Activated T-cell treated with anti-CD3 and anti-CD28 coated beads, Interleukin-2, amount 50 U/mL, for 1 hour (primary cell): ENCODE measurements at regions not wholly inside any gene's neighbourhood (a gene's known extent, or its start where the extent isn't known, plus 50 kb on each side); places are given as distances from the start of the nearest gene placed in this dataset.

Source experiments
- DNase-seq: peaks from one replicate; pipeline ENCODE4 v3.0.0-alpha.2; 2020

DNA sequence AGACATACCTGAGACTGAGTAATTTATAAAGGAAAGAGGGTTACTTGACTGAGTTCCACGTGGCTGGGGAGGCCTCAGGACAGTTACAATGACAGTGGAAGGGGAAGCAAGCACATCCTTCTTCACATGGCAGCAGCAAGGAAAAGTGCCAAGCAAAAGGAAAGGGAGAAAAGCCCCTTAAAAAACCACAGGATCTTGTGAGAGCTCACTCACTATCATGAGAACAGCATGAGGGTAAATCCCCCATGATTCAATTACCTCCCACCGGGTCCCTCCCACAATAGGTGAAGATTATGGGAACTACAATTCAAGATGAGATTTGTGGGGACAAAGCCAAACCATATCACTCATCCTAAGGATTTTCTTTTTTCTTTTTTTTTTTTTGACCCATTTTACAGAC, 177.8 kb upstream of the EEA1 start:
- no peak for DNase-seq

DNA sequence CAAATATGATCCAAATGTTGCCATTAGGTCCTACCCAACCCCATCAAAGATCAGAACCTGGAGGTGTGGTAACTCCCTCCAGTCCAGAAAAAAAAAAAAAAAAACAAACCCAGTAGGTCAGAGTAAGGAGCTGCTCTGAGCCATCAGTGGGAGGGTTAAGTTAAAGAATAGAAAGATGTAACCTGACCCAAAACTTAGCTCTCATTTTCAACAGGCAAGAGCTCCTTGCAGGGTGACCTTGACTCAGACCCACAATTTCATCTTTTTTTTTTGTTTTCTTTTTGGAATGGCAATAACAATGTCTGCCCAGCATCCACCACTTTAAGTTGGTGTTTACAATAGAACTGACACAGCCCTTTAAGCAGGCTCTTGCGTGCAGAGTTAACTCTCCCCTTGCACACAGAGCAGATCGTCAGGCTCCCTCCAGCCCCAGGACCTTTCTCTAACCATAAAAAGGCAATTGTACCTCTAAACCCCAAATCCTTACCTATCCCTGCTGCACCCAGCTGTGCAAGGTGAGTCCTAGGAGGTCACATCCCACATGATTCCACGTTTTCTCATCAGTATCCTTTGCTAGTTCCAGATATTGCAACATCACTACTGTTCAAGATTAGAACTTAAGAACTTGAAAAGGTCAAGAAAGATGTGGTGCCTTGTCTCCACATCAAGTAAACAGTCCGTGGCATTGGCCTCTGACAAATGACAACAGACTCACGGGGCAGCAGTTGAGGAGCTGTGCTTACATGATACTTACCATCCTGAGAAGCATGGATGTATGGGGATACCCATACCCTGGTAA, 178.6 kb upstream of the EEA1 start:
- no peak for DNase-seq

DNA sequence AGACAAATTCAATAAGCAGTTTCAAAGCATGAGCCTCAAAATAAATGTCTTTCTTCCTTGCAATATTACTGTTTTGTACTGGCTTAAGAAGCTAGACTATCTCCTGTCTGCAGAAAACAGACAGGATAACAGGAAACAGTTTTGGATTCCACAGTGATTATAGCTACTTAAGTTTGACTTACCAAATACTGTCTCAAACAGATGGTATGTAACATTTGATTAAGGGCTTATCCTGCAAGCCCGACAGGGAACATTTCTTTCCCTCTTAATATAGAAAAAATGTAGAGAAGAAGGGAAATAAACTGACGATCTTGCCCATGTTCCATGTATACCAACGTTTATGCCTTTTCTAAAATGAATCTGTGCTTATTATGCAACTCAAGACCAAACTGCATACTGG, 179.9 kb upstream of the EEA1 start:
- DNase-seq, result no peak

DNA sequence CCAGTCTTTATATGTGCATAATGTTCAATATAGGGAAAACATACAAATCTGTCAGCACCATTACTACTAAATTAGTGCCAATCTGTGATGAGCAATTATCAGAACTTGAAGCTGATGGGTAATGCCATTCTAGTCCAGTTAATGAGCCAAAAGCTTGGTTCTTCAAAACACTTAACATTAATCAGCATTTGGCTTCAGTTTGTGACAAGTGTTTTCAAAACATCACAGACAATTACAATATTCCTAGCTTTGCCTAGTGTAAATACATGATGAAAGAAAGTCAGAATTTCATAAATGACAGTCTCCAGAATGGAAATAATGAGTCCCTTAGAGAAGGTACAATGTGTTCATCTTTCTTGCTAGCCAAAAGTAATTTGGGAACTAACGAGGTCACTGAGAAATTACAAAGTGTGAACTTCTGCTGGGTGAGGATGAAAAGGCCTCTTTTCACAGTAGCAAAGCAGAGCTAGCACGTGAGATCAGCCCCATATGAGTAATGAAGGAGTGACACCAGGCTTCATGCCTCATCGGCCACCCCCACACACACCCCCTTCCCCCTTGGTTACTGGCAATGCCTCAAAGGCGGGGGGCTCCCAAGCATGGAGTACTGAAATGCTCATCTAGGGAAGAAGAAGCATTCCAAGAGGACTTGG, 180.6 kb upstream of the EEA1 start:
- no peak for DNase-seq

DNA sequence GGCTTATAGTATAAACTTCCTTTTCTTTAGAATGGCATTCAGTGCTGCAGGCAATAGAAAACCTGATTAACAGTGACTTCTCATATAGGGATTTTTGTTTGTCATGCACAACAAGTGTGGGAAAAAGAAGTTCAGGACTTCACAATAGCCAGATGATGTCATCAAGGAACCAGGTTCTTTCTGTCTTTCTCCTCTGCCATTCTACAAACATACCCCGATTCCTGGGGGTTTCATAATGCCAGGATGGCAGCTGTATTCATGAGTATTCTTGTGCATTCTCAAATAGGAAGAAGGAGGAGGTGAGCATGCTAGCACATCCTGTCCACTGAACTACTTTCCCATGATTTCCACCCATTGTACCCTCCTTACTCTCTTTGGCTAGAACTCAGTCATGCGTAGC, 182.7 kb upstream of the EEA1 start:
- DNase-seq, result no peak

DNA sequence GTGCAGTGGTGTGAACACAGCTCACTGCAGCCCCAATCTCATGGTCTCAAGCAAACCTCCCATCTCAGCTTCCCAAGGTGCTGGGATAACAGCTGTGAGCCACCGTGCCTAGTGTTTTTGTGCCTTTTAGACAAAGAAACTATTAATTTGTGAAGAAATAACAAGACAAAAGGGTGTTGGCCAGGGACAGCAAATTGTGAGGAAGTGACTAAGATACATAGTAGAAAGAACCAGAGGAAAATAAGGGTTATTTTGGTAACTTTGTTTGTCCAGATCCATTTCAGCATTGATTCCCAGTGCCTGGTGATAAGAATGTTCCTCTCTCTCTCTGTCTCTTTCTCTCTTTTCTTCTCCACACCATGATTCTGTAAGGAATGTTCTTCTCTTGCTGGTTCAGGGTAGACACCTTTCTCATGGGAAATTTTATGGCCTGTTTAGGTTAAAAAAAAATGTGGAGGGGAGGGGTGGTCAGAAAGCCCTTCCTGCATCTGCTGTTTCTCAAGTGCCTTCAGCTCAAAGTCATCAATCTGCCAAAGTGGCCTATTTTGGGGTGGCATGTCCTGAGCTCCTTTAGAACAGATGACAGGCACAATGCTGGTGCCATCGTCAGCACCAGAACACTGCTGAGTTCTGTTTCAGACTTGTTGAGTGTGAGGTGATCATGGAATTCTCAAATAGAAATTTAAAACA, 184.4 kb upstream of the EEA1 start:
- no peak for DNase-seq

DNA sequence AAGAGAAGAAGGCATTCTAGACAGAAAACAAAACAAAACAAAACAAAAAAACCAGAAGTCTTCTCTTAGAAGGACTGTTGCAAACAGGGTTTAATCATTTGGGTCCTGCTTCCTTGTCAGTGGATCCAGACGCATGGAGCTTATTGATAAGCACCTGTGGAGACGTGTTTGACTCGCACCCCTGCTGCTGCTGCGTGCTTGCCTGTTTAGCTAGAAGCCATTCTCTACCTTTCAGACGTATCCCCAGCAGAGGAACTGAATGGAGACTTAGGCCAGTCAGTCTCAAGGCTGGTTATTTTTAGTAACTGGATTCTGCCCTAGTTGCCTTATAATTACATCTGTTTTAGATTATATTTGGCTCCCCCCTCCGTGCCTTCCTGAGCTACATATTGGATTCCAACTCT, 186.1 kb upstream of the EEA1 start:
- DNase-seq, result no peak

DNA sequence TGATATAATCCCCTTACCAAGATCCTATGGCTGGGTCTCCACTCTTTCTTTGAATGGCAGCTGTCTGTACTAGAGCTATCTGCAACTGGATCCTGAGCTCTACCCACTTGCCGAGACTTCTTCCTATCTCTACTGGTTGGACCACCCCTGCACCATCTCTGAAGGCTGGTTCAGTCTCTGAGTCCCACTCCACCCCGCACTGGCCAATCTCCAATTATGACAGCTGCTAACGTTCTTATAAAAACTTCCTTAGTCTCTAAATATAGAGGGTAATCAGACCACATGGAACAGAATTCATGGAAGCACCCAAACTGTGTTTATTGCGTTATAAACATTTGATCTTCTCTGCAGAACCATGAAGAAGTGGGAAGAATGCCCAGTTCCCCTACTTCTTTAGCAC, 186.6 kb upstream of the EEA1 start:
- DNase-seq, result no peak

DNA sequence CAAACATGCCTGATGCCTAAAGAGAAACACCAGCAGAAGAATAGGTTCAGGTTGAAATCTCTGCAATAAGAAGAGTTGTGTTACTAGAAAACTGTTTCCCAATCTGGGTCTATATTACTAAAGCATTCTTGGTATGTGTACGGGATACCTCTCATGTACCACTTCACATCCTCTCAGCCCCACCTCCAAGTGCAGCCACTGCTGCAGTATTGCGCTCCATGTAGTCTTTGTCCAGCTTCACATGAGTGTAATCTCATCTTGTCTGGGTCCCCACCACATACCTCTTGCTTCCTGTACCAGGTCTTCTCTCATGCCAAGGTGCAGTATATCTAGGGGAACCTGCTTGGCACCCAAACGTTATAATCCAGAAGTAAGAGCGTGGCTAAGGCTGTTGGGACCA, 187.5 kb upstream of the EEA1 start:
- no peak for DNase-seq

DNA sequence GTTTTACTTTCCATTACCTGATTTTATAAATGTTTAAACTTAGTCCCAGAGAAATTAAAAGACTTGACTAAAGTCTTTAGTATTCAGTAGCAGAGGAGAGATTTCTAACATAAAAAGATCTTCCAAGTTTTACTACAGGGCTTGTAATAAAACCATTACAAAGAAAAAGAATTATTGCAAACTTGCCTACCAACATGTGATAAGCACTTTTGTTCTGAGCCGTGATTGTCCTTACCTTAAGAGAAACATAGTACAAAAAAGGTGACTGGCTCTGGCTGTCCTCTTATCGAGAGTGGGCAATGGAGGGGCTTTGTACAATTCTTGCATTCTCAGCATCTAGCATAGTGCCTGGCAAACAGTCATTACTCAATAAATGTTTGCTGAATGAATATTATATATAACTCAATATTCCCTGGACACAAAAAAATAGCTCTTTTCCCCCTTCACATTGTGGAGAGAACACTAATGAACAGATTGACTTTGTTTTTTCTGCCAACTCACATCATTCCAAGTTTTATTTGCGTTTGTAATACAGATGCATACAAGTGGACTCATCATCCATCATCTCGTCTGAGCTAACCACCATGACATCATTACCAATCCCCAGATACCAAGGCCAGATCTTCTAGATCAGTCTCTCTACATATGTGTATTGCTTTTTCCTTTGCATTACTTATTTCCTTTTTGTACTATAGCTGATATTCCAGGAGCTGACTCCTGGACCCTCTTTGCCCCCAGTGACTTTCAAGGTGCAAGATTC, 192.8 kb upstream of the EEA1 start:
- no peak for DNase-seq

DNA sequence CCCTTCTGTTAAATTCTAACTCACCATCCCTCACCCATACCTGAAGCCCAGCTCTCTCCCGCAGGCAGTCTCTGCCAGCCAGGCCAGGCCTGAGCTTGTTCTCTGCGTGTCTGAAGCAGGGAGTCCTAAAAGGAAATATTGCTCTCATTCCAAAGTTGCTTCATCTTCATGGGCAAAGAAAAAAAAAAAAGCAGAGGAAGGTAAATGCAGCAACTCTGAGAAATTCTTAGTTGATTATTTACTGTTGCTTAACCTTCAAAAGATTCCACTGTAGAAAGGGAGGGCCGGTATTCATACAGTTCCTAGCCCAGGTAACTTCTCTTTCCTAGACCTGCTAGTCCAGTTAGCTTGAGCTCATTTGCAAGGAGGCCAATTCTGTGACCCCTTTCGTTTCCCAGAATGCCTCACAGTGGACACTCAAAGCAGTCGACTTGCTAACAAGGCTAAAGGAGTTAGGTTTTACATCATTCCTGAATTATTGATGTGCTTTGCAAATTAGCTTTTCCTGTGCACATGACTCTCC, 193.5 kb upstream of the EEA1 start:
- no peak for DNase-seq

DNA sequence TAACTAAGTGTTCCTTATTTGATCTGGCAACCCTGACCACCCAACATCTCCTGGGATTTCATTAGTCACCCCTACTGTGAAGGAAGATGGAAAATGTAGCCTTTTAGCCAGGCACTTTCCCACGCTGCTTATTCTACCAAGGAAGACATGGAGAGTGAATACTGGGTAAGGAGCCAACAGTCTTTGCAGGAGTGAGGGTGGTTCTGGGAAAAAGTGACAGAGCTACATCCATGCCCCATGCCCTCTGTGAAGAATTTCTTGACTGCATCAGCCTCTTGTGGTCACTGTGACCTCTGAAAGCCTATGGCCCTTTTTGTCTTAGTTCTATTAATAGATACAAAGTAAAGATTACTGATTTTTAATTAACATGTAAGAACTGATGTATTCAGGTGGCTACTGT, 196.0 kb upstream of the EEA1 start:
- no peak for DNase-seq

DNA sequence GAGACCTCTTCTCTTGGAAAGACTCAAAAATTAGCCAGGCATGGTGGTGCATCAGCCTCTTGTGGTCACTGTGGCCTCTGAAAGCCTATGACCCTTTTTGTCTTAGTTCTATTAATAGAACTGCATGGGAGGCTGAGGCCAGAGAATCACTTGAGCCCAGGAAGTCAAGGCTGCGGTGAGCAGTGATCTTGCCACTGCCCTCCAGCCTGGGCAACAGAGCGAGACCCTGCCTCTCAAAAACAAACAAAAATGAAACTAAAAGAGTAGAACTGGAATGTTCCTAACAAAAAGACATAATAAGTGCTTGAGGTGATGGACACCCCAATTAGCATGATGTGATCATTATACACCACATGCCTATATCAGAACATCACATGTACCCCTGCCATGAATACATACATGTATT, 197.0 kb upstream of the EEA1 start:
- no peak for DNase-seq

DNA sequence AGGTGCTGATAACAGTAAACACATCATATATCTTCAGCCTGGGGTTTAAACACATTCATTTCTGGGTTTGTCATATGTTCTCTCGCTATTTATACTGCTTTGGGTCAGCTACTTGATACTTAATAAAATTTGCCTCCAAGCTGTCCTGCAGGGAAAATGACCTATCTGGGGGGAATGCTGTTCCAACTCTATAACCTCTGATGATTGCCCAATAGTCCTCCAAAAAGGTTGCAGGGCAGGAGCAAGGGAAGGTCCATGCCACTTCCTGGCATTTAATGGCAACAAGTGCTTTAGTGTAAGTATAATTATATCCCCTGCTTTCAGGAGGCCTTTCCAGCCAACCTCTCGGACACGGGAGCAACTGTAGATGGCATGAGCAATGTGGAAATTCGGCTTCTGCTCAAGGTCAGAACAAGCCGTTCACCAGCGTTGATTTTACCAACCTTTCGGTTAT, 198.0 kb upstream of the EEA1 start:
- DNase-seq, result no peak

DNA sequence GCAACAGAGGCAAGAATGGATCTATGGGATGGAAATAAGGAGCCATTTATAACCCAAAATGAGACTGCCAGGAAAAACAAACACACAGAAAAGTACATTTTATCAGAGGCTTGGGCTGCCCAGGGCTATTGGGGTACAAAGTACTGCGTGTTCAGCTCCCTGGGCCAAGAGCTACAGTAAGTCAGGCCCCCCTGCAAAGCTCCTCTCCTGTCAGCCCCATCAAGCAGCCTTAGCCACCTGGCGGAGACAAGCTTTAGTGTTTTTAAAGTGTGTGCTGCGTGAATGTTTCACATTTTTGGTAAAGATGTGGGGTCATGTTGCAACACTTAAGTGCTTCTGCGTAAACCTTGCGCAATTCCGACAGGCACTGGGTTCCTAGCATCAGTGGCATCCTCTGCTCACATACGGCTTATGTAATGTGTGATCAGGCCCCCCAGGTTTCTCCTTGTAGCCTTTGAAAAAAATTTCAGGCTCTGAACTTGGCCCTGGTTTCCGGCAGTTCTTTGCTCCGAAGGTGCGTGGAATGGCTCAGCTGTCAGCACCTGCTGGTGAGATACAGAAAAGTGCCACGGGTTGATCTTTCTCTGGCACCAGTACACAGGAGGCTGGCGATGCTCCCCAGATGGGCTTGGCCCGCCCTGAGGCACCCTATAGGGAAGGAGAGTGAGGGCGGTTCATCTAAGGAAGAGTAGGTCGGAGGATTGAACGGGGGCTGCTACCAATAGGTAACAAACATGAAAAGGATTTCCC, 198.7 kb upstream of the EEA1 start:
- no peak for DNase-seq

DNA sequence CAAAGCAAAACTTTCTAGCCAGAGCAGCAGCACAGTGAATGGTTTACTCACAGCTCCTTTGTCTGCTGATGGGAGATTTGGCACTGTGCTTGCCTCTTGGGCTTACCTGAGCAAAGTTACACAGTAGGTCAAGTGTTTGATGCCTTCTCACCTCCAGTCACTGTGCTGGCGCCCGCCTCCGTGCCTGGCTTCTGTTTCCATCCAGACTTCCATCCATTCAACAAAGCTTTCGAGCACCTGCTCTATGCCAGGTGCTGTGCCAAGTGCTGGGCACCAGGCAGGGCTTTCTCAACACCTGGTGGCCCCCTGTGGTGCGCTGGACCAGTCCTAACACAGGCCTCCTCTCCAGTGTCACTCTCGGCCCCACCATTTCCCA, 199.2 kb upstream of the EEA1 start:
- no peak for DNase-seq

DNA sequence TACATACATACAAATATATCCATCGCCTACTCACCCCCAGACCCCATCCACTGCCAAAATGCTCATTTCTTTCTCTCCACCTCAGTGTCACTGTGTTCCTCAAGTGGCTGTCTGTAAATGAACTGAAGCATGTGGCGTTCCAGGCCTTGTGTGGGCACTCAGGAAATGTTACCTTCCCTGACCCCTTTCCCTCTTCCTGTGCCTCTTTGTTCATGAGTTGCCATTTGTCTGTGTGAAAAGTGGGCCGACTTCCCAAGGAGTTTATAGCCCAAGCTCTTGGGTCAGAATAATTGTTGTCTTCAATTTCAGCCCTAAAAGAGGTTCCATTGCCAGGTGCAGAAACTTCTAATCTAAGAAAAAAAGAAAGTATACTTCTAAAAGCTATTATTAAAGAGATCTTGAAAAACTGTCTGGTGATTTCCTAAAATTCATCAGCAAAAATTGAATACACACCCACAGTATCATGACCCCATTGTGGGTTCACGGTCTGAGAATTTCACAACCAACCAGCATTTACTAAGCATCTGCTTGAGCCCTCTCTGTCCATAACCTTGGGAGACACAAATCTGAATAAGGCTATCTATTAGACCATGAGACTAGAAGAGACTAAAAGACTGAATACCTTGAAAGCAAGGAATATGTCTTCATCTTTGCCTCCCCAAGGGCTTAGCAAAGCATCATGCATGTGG, 201.4 kb upstream of the EEA1 start:
- DNase-seq, result no peak

DNA sequence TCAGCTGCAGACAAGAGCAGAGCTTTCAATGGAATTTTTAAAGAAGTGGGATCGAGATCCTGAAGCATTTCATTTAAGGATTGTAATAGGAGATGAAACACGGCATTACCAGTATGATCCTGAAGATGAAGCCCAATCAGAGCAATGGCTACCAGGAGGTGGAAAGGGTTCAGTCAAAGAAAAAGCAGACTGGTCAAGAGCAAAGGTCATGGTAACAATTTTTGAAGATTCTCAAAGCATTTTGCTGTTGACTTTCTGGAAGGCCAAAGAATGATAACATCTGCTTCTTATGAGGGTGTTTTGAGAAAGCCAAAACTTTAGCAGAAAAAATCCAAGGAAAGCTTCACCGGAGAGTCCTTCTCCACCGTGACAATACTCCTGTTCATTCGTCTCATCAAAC, 204.3 kb upstream of the EEA1 start:
- no peak for DNase-seq

DNA sequence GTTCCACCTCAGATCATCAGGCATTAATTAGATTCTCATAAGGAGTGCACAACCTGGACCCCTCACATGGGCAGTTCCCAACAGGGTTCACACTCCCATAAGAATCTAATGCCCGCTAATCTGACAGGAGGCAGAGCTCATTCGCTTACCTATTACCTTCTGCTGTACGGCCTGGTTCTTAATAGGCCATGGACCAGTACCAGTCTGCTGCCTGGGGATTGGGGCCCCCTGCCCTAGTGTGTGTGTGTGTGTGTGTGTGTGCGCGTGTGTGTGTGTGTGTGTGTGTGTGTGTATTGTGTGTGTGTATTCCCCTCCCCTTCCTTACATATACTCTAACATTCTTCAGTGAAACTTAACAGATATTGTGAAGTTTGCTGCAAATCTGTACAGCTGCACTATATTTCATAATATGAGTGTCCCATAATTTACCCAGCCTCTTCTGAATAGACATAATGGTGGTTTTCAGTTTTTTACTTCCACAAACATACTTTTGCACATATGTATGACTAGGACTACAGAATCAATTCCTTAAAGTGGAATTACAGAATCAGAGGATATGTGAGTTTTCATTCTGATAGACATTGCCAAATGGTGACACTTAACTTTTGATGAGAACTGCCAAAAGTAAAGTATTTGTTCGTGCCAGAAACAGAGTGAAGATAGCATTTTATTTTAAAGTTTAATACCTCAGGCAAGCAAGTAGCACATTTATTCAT, 205.2 kb upstream of the EEA1 start:
- no peak for DNase-seq

DNA sequence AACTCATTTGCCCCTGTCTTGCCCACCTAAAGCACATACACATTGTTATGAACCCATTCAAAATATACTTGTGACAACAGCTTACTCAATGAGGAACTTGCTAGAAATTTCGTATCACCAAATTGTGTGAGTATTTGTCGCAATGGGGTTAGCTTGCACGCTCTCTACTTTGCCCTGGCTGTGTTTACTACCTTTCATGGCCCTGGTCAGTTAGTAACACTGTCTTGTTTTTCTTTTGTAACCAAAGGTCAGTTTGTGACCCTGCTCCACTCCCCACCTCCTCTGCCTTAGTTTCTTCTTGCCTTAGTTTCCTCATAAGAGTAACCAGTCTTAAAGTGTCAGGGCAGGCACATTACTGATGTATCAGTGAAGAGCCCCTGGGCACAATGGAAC, 205.8 kb upstream of the EEA1 start:
- no peak for DNase-seq
